GM12892 (cell line): ENCODE measurements at regions not wholly inside any gene's neighbourhood (a gene's known extent, or its start where the extent isn't known, plus 50 kb on each side); places are given as distances from the start of the nearest gene placed in this dataset.

ENCODE experiments used
- POLR2A ChIP-seq: IDR thresholded peaks from 2 replicates; pipeline ENCODE4 v1.6.1; 2011; ENCODE audit warnings: low read depth, low read length, control low read depth
- POLR2AphosphoS5 ChIP-seq: IDR thresholded peaks from 2 replicates; pipeline ENCODE4 v1.6.1; 2011; ENCODE audit warnings: low read depth, low read length, control low read depth
- TAF1 ChIP-seq: IDR thresholded peaks from 2 replicates; pipeline ENCODE4 v1.6.1; 2011; ENCODE audit warnings: low read depth, mild to moderate bottlenecking, control low read depth, low read length, borderline replicate concordance

DNA sequence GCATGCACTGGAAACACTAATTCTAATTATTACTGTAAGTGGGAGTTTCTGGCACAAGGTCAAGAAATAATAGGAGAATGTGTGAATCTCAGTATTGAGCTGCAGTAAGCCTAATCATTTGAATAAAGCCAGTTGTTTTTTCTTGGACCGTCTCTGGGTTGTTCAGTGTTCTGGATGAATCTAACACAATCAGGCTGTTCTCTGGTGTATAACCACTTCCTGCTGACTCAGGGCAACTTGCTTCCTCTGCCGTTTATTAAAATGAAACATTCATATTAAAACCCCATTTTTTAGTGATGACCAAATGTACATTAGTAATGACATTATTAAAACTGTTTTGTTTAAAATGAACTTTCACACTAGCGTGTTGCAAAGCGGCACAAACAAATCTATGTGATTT is 273.1 kb upstream of the SNX7 start:
- no peak for TF ChIP-seq POLR2AphosphoS5
- no peak for TF ChIP-seq POLR2A
- TF ChIP-seq TAF1, result no peak
